ENCODE measurements at regions not wholly inside any gene's neighbourhood (a gene's known extent, or its start where the extent isn't known, plus 50 kb on each side); places are given as distances from the start of the nearest gene placed in this dataset.

- no peak for DNase-seq (ENCODE audit: low read depth)
- Histone ChIP-seq H3K9me3 (ENCODE audit: control insufficient read depth, low read length) (no peaks in the 10 kb centered on the region), H3K9ac (ENCODE audit: low read length) (no peak overlapping the region), H3K4me1 (ENCODE audit: control insufficient read depth, insufficient read depth, low read length) (no peaks in the 10 kb centered on the region), H3K36me3 (ENCODE audit: control insufficient read depth, insufficient read depth, low read length, severe bottlenecking) (no peaks in the 10 kb centered on the region), H3K27me3 (replicated peaks; ENCODE audit: control insufficient read depth, insufficient read depth, low read length) (no peaks in the 10 kb centered on the region), H3K4me3 (ENCODE audit: low read length) (no peak overlapping the region)
Observed at GRCh38 chr1:190975827-190976226, 498.2 kb upstream of the BRINP3 start.

GRCh38 chr1:191002768-191003167 is 525.1 kb upstream of the BRINP3 start:
- no peak overlapping the region for H3K9ac ChIP-seq (ENCODE audit: low read length)
- H3K36me3 ChIP-seq (ENCODE audit: control insufficient read depth, insufficient read depth, low read length, severe bottlenecking): no peaks in the 10 kb centered on the region
- H3K4me3 ChIP-seq (ENCODE audit: low read length): no peak overlapping the region
- peaks cover 3% of the 10 kb centered on the region for H3K9me3 ChIP-seq (ENCODE audit: control insufficient read depth, low read length)
- no peaks in the 10 kb centered on the region for H3K4me1 ChIP-seq (ENCODE audit: control insufficient read depth, insufficient read depth, low read length)
- DNase-seq (ENCODE audit: low read depth): no peak
- H3K27me3 ChIP-seq (replicated peaks; ENCODE audit: control insufficient read depth, insufficient read depth, low read length): no peaks in the 10 kb centered on the region

GRCh38 chr1:191016765-191017164 is 539.1 kb upstream of the BRINP3 start:
- no peaks in the 10 kb centered on the region for H3K9me3 ChIP-seq (ENCODE audit: control insufficient read depth, low read length)
- H3K27me3 ChIP-seq (replicated peaks; ENCODE audit: control insufficient read depth, insufficient read depth, low read length): no peaks in the 10 kb centered on the region

DNA sequence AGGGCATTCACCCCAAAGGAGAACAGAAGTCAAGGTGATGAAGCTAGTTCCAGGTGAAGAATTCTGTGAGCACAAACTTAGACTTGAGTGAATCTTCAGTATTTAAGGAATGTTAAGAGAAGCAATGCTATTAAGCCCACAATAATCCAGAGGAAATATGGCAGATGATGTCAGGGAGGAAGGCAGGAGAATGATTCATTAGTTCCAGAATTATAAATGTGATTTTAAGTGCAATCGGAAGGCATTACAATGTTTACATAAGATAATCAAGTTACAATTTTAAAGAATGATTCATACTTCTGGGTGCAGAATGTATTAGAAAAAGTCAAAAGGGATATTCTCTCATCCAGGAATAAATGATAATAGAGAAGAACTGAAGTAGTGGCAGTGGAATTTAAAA is 545.2 kb upstream of the BRINP3 start:
- DNase-seq (ENCODE audit: low read depth): peak; percentile 59

More at GRCh38 chr1:191016765-191017164, 539.1 kb upstream of the BRINP3 start:
- no peak for DNase-seq (ENCODE audit: low read depth)
- H3K36me3 ChIP-seq (ENCODE audit: control insufficient read depth, insufficient read depth, low read length, severe bottlenecking): no peaks in the 10 kb centered on the region
- no peak overlapping the region for H3K4me3 ChIP-seq (ENCODE audit: low read length)
- H3K9ac ChIP-seq (ENCODE audit: low read length): no peak overlapping the region
- H3K4me1 ChIP-seq (ENCODE audit: control insufficient read depth, insufficient read depth, low read length): no peaks in the 10 kb centered on the region

GRCh38 chr1:191025896-191026642 is 548.4 kb upstream of the BRINP3 start:
- Histone ChIP-seq H3K9ac (ENCODE audit: low read length) (no peak overlapping the region), H3K4me3 (ENCODE audit: low read length) (no peak overlapping the region), H3K4me1 (ENCODE audit: control insufficient read depth, insufficient read depth, low read length) (no peaks in the 10 kb centered on the region), H3K36me3 (ENCODE audit: control insufficient read depth, insufficient read depth, low read length, severe bottlenecking) (no peaks in the 10 kb centered on the region), H3K9me3 (ENCODE audit: control insufficient read depth, low read length) (peaks cover 4% of the 10 kb centered on the region), H3K27me3 (replicated peaks; ENCODE audit: control insufficient read depth, insufficient read depth, low read length) (no peaks in the 10 kb centered on the region)
- DNase-seq (ENCODE audit: low read depth): no peak

More for the DNA sequence above, 545.2 kb upstream of the BRINP3 start:
- H3K27me3 ChIP-seq (replicated peaks; ENCODE audit: control insufficient read depth, insufficient read depth, low read length): no peaks in the 10 kb centered on the region
- no peak overlapping the region for H3K9ac ChIP-seq (ENCODE audit: low read length)
- no peaks in the 10 kb centered on the region for H3K4me1 ChIP-seq (ENCODE audit: control insufficient read depth, insufficient read depth, low read length)
- no peak overlapping the region for H3K4me3 ChIP-seq (ENCODE audit: low read length)
- no peaks in the 10 kb centered on the region for H3K9me3 ChIP-seq (ENCODE audit: control insufficient read depth, low read length)
- H3K36me3 ChIP-seq (ENCODE audit: control insufficient read depth, insufficient read depth, low read length, severe bottlenecking): no peaks in the 10 kb centered on the region

GRCh38 chr1:191026828-191027227 is 549.2 kb upstream of the BRINP3 start:
- H3K4me3 ChIP-seq (ENCODE audit: low read length): no peak overlapping the region
- no peak for DNase-seq (ENCODE audit: low read depth)
- no peaks in the 10 kb centered on the region for H3K4me1 ChIP-seq (ENCODE audit: control insufficient read depth, insufficient read depth, low read length)
- no peaks in the 10 kb centered on the region for H3K27me3 ChIP-seq (replicated peaks; ENCODE audit: control insufficient read depth, insufficient read depth, low read length)
- no peaks in the 10 kb centered on the region for H3K36me3 ChIP-seq (ENCODE audit: control insufficient read depth, insufficient read depth, low read length, severe bottlenecking)
- H3K9me3 ChIP-seq (ENCODE audit: control insufficient read depth, low read length): peaks cover 4% of the 10 kb centered on the region
- no peak overlapping the region for H3K9ac ChIP-seq (ENCODE audit: low read length)

DNA sequence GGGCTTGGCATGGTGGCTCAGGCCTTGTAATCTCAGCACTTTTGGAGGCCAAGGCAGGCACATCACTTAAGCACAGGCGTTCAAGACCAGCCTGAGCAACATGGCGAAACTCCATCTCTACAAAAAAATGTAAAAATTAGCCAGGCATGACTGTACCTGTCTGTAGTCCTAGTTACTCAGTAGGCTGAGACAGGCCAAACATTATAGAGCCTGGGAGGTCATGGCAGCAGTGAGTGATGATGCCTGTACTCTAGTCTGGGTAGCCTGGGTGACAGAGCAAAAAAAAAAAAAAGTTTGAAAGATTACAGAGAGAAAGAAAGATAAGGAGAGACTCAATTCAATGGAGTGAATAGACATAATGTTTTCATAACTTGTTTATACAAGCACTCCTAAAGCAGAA is 556.5 kb upstream of the BRINP3 start:
- Histone ChIP-seq H3K9me3 (ENCODE audit: control insufficient read depth, low read length) (peaks cover 4% of the 10 kb centered on the region), H3K36me3 (ENCODE audit: control insufficient read depth, insufficient read depth, low read length, severe bottlenecking) (no peaks in the 10 kb centered on the region), H3K4me1 (ENCODE audit: control insufficient read depth, insufficient read depth, low read length) (no peaks in the 10 kb centered on the region), H3K9ac (ENCODE audit: low read length) (no peak overlapping the region), H3K4me3 (ENCODE audit: low read length) (no peak overlapping the region), H3K27me3 (replicated peaks; ENCODE audit: control insufficient read depth, insufficient read depth, low read length) (no peaks in the 10 kb centered on the region)
- DNase-seq (ENCODE audit: low read depth): no peak

GRCh38 chr1:191043066-191043465 is 565.4 kb upstream of the BRINP3 start:
- no peak overlapping the region for H3K9ac ChIP-seq (ENCODE audit: low read length)
- H3K9me3 ChIP-seq (ENCODE audit: control insufficient read depth, low read length): no peaks in the 10 kb centered on the region
- no peaks in the 10 kb centered on the region for H3K36me3 ChIP-seq (ENCODE audit: control insufficient read depth, insufficient read depth, low read length, severe bottlenecking)
- DNase-seq (ENCODE audit: low read depth): no peak
- no peaks in the 10 kb centered on the region for H3K4me1 ChIP-seq (ENCODE audit: control insufficient read depth, insufficient read depth, low read length)
- no peak overlapping the region for H3K4me3 ChIP-seq (ENCODE audit: low read length)
- no peaks in the 10 kb centered on the region for H3K27me3 ChIP-seq (replicated peaks; ENCODE audit: control insufficient read depth, insufficient read depth, low read length)

DNA sequence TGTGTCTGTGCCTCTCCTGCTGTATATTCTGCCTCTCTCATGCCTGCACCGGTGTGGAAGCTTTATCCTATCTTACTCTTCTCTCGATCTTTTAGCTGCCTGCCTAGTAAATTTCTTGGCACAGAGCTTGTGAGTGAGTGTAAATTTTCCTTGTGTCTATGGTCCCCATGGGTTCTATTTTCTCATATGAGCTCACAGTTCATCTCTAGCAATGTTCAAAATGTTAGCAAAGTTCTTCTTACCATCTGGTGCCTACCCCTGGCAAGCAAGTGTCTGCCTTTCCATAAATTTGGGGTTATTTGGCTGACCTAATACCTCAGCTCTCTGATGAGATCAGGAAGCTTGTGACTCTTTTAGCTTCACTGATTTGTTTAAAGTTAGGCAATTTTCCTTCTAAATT is 572.1 kb upstream of the BRINP3 start:
- Histone ChIP-seq H3K4me1 (ENCODE audit: control insufficient read depth, insufficient read depth, low read length) (no peaks in the 10 kb centered on the region), H3K9me3 (ENCODE audit: control insufficient read depth, low read length) (no peaks in the 10 kb centered on the region), H3K27me3 (replicated peaks; ENCODE audit: control insufficient read depth, insufficient read depth, low read length) (no peaks in the 10 kb centered on the region), H3K9ac (ENCODE audit: low read length) (no peak overlapping the region), H3K36me3 (ENCODE audit: control insufficient read depth, insufficient read depth, low read length, severe bottlenecking) (no peaks in the 10 kb centered on the region), H3K4me3 (ENCODE audit: low read length) (no peak overlapping the region)
- no peak for DNase-seq (ENCODE audit: low read depth)

- no peaks in the 10 kb centered on the region for H3K9me3 ChIP-seq (ENCODE audit: control insufficient read depth, low read length)
- H3K4me3 ChIP-seq (ENCODE audit: low read length): no peak overlapping the region
- no peak for DNase-seq (ENCODE audit: low read depth)
- H3K36me3 ChIP-seq (ENCODE audit: control insufficient read depth, insufficient read depth, low read length, severe bottlenecking): no peaks in the 10 kb centered on the region
- H3K9ac ChIP-seq (ENCODE audit: low read length): no peak overlapping the region
- H3K4me1 ChIP-seq (ENCODE audit: control insufficient read depth, insufficient read depth, low read length): no peaks in the 10 kb centered on the region
- H3K27me3 ChIP-seq (replicated peaks; ENCODE audit: control insufficient read depth, insufficient read depth, low read length): no peaks in the 10 kb centered on the region
Observed at GRCh38 chr1:191052888-191053287, 575.2 kb upstream of the BRINP3 start.

DNA sequence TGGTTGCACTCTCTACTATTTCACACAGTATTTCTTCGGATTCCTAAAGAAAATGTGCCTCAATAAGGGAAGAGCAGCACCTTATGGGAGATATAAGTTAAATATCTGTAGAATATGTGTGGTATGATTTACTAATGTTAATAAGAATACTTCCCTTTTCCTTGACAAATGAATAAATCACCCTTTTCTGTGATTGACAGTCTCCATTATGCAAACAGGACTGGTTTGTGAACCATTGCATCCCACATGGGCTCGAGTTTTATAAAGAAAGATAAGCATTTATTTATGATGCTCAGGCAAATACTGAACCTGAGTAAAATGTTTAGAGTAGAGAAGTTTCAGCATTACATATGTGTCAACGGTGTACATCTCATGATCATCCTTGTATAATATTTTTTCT is 587.7 kb upstream of the BRINP3 start:
- Histone ChIP-seq H3K4me3 (ENCODE audit: low read length) (no peak overlapping the region), H3K27me3 (replicated peaks; ENCODE audit: control insufficient read depth, insufficient read depth, low read length) (no peaks in the 10 kb centered on the region), H3K36me3 (ENCODE audit: control insufficient read depth, insufficient read depth, low read length, severe bottlenecking) (no peaks in the 10 kb centered on the region), H3K4me1 (ENCODE audit: control insufficient read depth, insufficient read depth, low read length) (no peaks in the 10 kb centered on the region), H3K9me3 (ENCODE audit: control insufficient read depth, low read length) (peaks cover 3% of the 10 kb centered on the region), H3K9ac (ENCODE audit: low read length) (no peak overlapping the region)
- no peak for DNase-seq (ENCODE audit: low read depth)

- Histone ChIP-seq H3K9me3 (ENCODE audit: control insufficient read depth, low read length) (no peaks in the 10 kb centered on the region), H3K9ac (ENCODE audit: low read length) (no peak overlapping the region), H3K27me3 (replicated peaks; ENCODE audit: control insufficient read depth, insufficient read depth, low read length) (no peaks in the 10 kb centered on the region), H3K36me3 (ENCODE audit: control insufficient read depth, insufficient read depth, low read length, severe bottlenecking) (no peaks in the 10 kb centered on the region), H3K4me1 (ENCODE audit: control insufficient read depth, insufficient read depth, low read length) (no peaks in the 10 kb centered on the region), H3K4me3 (ENCODE audit: low read length) (no peak overlapping the region)
- no peak for DNase-seq (ENCODE audit: low read depth)
Observed at GRCh38 chr1:191065771-191066170, 588.1 kb upstream of the BRINP3 start.
